HL-60 (cell line): ENCODE measurements at regions not wholly inside any gene's neighbourhood (a gene's known extent, or its start where the extent isn't known, plus 50 kb on each side); places are given as distances from the start of the nearest gene placed in this dataset.

ENCODE experiments used
- DNase-seq, 2 experiments: peaks; one replicate each; pipeline ENCODE4 v3.0.0-alpha.2; 2010 to 2020; ENCODE audit warnings: low read depth in 1 of 2, low spot score in 1 of 2
- H3K27ac ChIP-seq: fragments of 250-450 bp; sonication (Bioruptor Pico); replicated peaks from 2 replicates; pipeline ENCODE4 v1.5.1; 2020; ENCODE audit warnings: mild to moderate bottlenecking, moderate library complexity
- H3K27me3 ChIP-seq: fragments of 250-450 bp; sonication (Bioruptor Pico); 2 replicates; pipeline ENCODE4 v1.5.1; 2021; ENCODE audit warnings: mild to moderate bottlenecking, moderate library complexity; ENCODE audit not compliant: insufficient read depth, poor library complexity, severe bottlenecking
- H3K4me3 ChIP-seq: replicated peaks from 2 replicates; pipeline ENCODE4 v1.5.1; 2011; ENCODE audit warnings: mild to moderate bottlenecking, control low read depth, low read length; ENCODE audit not compliant: insufficient read depth
- CTCF ChIP-seq: IDR thresholded peaks from one replicate; pipeline ENCODE4 v1.5.1; 2011; ENCODE audit warnings: low read length, control low read depth, inconsistent platforms; ENCODE audit not compliant: insufficient read depth
- GABPA ChIP-seq: IDR thresholded peaks from 2 replicates; pipeline ENCODE4 v1.6.1; 2012; ENCODE audit warnings: low read depth
- POLR2AphosphoS5 ChIP-seq: IDR thresholded peaks from 2 replicates; pipeline ENCODE4 v1.6.1; 2012; ENCODE audit warnings: low read depth
- REST ChIP-seq: IDR thresholded peaks from 2 replicates; pipeline ENCODE4 v1.6.1; 2012; ENCODE audit warnings: low read depth; ENCODE audit not compliant: insufficient replicate concordance
- SPI1 ChIP-seq: IDR thresholded peaks from 2 replicates; pipeline ENCODE4 v1.6.1; 2012; ENCODE audit warnings: low read depth, mild to moderate bottlenecking, borderline replicate concordance

DNA sequence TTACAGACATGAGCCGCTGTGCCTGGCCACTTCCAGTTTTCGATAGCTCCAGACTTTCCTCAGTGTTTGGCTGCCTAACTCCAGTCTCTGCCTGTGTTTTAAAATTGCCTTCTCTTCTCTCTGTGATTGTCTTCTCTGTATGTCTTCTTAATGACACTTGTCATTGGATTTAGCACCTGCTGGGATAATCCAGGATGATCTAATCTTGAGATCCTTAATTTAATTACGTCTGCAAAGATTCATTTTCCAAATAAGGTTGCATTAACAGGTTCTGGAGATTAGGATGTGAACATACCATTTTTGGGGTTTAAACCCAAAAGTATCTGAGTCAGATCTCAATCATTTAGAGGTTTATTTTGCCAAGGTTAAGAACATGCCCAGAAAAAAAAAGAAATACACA is 222.2 kb upstream of the PDZRN3 start:
- H3K27ac ChIP-seq, result no peak overlapping the region
- DNase-seq, result no peak
- TF ChIP-seq REST (no peak), POLR2AphosphoS5 (no peak), SPI1 (no peak), CTCF (no peak), GABPA (no peak)
- peaks cover 2% of the 10 kb centered on the region for H3K27me3 ChIP-seq
- H3K4me3 ChIP-seq, result no peak overlapping the region

DNA sequence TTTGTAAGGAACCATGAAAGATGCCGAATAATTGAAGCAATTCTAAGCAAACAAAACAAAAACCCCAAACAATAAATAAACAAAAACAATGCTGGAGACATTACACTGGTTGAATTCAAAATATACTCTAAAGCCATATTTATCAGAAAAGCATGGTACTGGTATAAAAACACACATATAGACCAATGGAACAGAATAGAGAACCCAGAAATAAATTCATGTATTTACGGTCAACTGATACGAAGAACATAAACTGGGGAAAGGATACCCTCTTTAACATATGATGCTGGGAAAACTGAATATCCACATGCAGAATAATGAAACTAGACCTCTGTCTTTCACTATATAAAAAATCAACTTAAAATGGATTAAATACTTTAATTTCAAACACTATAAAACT is 214.3 kb upstream of the PDZRN3 start:
- no peak for DNase-seq
- Histone ChIP-seq H3K27me3 (no peaks in the 10 kb centered on the region), H3K27ac (no peak overlapping the region), H3K4me3 (no peak overlapping the region)
- TF ChIP-seq GABPA, result no peak
- TF ChIP-seq REST, result no peak
- TF ChIP-seq SPI1, result no peak
- TF ChIP-seq CTCF, result no peak
- TF ChIP-seq POLR2AphosphoS5, result no peak

DNA sequence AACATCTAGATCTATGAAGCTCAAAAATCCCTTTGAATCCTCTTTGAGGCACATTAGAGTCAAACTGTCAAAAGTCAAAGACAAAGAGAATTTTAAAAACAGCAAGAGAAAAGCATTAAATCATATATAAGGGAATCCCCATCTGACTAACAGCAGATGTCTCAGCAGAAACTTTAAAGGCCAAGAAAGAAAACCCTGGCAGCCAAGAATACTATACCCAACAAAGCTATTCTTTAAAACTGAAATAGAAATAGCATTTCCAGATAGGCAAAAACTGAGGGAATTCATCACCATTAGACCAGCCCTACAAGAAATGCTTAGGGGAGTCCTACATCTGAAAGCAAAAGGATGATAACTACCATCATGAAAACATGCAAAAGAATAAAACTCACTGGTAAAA is 211.2 kb upstream of the PDZRN3 start:
- TF ChIP-seq REST, result no peak
- H3K27ac ChIP-seq, result no peak overlapping the region
- no peak for DNase-seq
- no peaks in the 10 kb centered on the region for H3K27me3 ChIP-seq
- H3K4me3 ChIP-seq, result no peak overlapping the region

- TF ChIP-seq GABPA (no peak), CTCF (no peak), REST (no peak), POLR2AphosphoS5 (no peak), SPI1 (no peak)
- Histone ChIP-seq H3K4me3 (no peak overlapping the region), H3K27me3 (no peaks in the 10 kb centered on the region), H3K27ac (no peak overlapping the region)
- DNase-seq, result no peak
These were observed 207.7 kb upstream of the PDZRN3 start for GRCh38 chr3:73832426-73832825.
